ENCODE measurements at regions not wholly inside any gene's neighbourhood (a gene's known extent, or its start where the extent isn't known, plus 50 kb on each side); places are given as distances from the start of the nearest gene placed in this dataset.

GRCh38 chr10:28806951-28807759, 129.8 kb downstream of the BAMBI start:
- ChIA-PET POLR2A (ENCODE audit: low non-redundant PET) (no interaction called here), CTCF (no interaction called here)
- H3K9me3 ChIP-seq (ENCODE audit: low read depth, low read length, poor library complexity, severe bottlenecking) = no peaks in the 10 kb centered on the region
- no peak for TF ChIP-seq EZH2 (IDR thresholded peaks at IDR 0.05; ENCODE audit: borderline replicate concordance, low read depth, low read length, poor library complexity, severe bottlenecking)
- no peak for TF ChIP-seq CTCF (conservative IDR thresholded peaks at IDR 0.05; ENCODE audit: low read depth, low read length)
- intact Hi-C loops (cut with micrococcal nuclease; ENCODE audit: unreplicated experiment) = no loop called here
- H3K4me1 ChIP-seq (ENCODE audit: insufficient read depth, low read length, poor library complexity, severe bottlenecking) = peaks cover 3% of the 10 kb centered on the region
- DNase-seq (ENCODE audit: low spot score) = no peak
- H3K27ac ChIP-seq (ENCODE audit: low read depth, low read length, poor library complexity, severe bottlenecking) = no peak overlapping the region
- no peaks in the 10 kb centered on the region for H3K36me3 ChIP-seq (ENCODE audit: insufficient read depth, low read length, poor library complexity, severe bottlenecking)
- H3K27me3 ChIP-seq (replicated peaks; ENCODE audit: insufficient read depth, low read depth, low read length, poor library complexity) = no peaks in the 10 kb centered on the region
- H3K4me3 ChIP-seq (ENCODE audit: low read depth, low read length, poor library complexity, severe bottlenecking) = no peak overlapping the region
- no TSS peak for BruUV-seq (replicated peaks)

GRCh38 chr10:28807760-28808613, 130.7 kb downstream of the BAMBI start:
- H3K4me3 ChIP-seq (ENCODE audit: low read depth, low read length, poor library complexity, severe bottlenecking) = no peak overlapping the region
- H3K27ac ChIP-seq (ENCODE audit: low read depth, low read length, poor library complexity, severe bottlenecking) = no peak overlapping the region

GRCh38 chr10:28808693-28809092, 131.4 kb downstream of the BAMBI start:
- ChIA-PET POLR2A (ENCODE audit: low non-redundant PET) (no interaction called here), CTCF (no interaction called here)
- no peak overlapping the region for H3K4me3 ChIP-seq (ENCODE audit: low read depth, low read length, poor library complexity, severe bottlenecking)
- intact Hi-C loops (cut with micrococcal nuclease; ENCODE audit: unreplicated experiment) = no loop called here
- no peaks in the 10 kb centered on the region for H3K36me3 ChIP-seq (ENCODE audit: insufficient read depth, low read length, poor library complexity, severe bottlenecking)
- H3K4me1 ChIP-seq (ENCODE audit: insufficient read depth, low read length, poor library complexity, severe bottlenecking) = peaks cover 3% of the 10 kb centered on the region
- H3K9me3 ChIP-seq (ENCODE audit: low read depth, low read length, poor library complexity, severe bottlenecking) = no peaks in the 10 kb centered on the region
- no TSS peak for BruUV-seq (replicated peaks)
- no peaks in the 10 kb centered on the region for H3K27me3 ChIP-seq (replicated peaks; ENCODE audit: insufficient read depth, low read depth, low read length, poor library complexity)
- H3K27ac ChIP-seq (ENCODE audit: low read depth, low read length, poor library complexity, severe bottlenecking) = no peak overlapping the region
- no peak for TF ChIP-seq EZH2 (IDR thresholded peaks at IDR 0.05; ENCODE audit: borderline replicate concordance, low read depth, low read length, poor library complexity, severe bottlenecking)
- TF ChIP-seq CTCF (conservative IDR thresholded peaks at IDR 0.05; ENCODE audit: low read depth, low read length) = no peak
- DNase-seq (ENCODE audit: low spot score) = no peak

More at GRCh38 chr10:28807760-28808613, 130.7 kb downstream of the BAMBI start:
- H3K36me3 ChIP-seq (ENCODE audit: insufficient read depth, low read length, poor library complexity, severe bottlenecking) = no peaks in the 10 kb centered on the region
- TF ChIP-seq EZH2 (IDR thresholded peaks at IDR 0.05; ENCODE audit: borderline replicate concordance, low read depth, low read length, poor library complexity, severe bottlenecking) (no peak), CTCF (conservative IDR thresholded peaks at IDR 0.05; ENCODE audit: low read depth, low read length) (no peak)
- DNase-seq (ENCODE audit: low spot score) = no peak
- H3K4me1 ChIP-seq (ENCODE audit: insufficient read depth, low read length, poor library complexity, severe bottlenecking) = peaks cover 3% of the 10 kb centered on the region
- no peaks in the 10 kb centered on the region for H3K9me3 ChIP-seq (ENCODE audit: low read depth, low read length, poor library complexity, severe bottlenecking)
- POLR2A ChIA-PET (ENCODE audit: low non-redundant PET) = no interaction called here
- BruUV-seq (replicated peaks) = no TSS peak
- no peaks in the 10 kb centered on the region for H3K27me3 ChIP-seq (replicated peaks; ENCODE audit: insufficient read depth, low read depth, low read length, poor library complexity)
- intact Hi-C loops (cut with micrococcal nuclease; ENCODE audit: unreplicated experiment) = no loop called here
- CTCF ChIA-PET = no interaction called here

All from A673 (cell line).